K562 (cell line): ENCODE measurements at regions not wholly inside any gene's neighbourhood (a gene's known extent, or its start where the extent isn't known, plus 50 kb on each side); places are given as distances from the start of the nearest gene placed in this dataset.

Source experiments
- ATAC-seq: fragments of 200-7000 bp; cut with Tn5 transposase; 3 replicates; pipeline ENCODE4 v1.9.1; 2020; ENCODE audit warnings: moderate library complexity
- BruUV-seq: library from RNA; stranded (reverse); fragments of 400-500 nt; replicated peaks from 2 replicates; lab custom pipeline; 2021; lab: Mats Ljungman, UMichigan
- CTCF ChIA-PET: fragments of 300-600 bp; formaldehyde crosslinking; extraction: SDS; loops from one replicate; lab custom pipeline; 2021; ENCODE audit warnings: low intra/inter-chr PET ratio; lab: Yijun Ruan, JAX
- POLR2A ChIA-PET: fragments of 300-600, 350-650 bp; sonication (Branson Sonifier 250); formaldehyde crosslinking; extraction: SDS; loops from one replicate; lab custom pipeline; 2021; ENCODE audit warnings: antibody characterized with exemption, inconsistent platforms; lab: Yijun Ruan, JAX
- DNase-seq, 4 experiments: peaks; one replicate each; pipeline versions ENCODE4 v3.0.0 to v3.0.0-alpha.2; 2011 to 2018; ENCODE audit warnings: low spot score in 3 of 4, mixed read lengths in 3 of 4; ENCODE audit errors: extremely low read depth in 1 of 4
- FAIRE-seq: peaks from 2 replicates; lab custom pipeline; 2011; peaks lifted over from hg19 to GRCh38; lab: Jason Lieb, UNC
- H2AFZ ChIP-seq: 2 replicates; pipeline ENCODE4 v1.6.0; 2011; ENCODE audit warnings: low read depth, low read length, control low read depth, inconsistent platforms
- H3K27ac ChIP-seq: fragments of 200-600 bp; 3 replicates; pipeline ENCODE4 v1.8.0; 2011; ENCODE audit warnings: low read depth, mild to moderate bottlenecking, control low read depth, inconsistent platforms, low read length, moderate library complexity, mixed read lengths; ENCODE audit errors: extremely low read depth
- H3K27me3 ChIP-seq, 2 experiments: fragments of 300-600 bp in 1 of 2; 2 replicates in 1 of 2; 3 replicates in 1 of 2; pipeline versions ENCODE4 v1.6.0 to v1.8.0; 2011; ENCODE audit warnings: inconsistent platforms in 2 of 2, low read length in 2 of 2, mild to moderate bottlenecking in 1 of 2, mixed read lengths in 1 of 2, moderate library complexity in 1 of 2; ENCODE audit not compliant: control insufficient read depth in 2 of 2, insufficient read depth in 2 of 2
- H3K36me3 ChIP-seq: fragments of 300-600 bp; 3 replicates; pipeline ENCODE4 v1.8.0; 2011; ENCODE audit warnings: mild to moderate bottlenecking, low read length, inconsistent platforms; ENCODE audit not compliant: control insufficient read depth, insufficient read depth
- H3K4me1 ChIP-seq, 2 experiments: fragments of 200-600 bp in 1 of 2; replicated peaks in 1 of 2; 2 replicates in 1 of 2; 3 replicates in 1 of 2; pipeline versions ENCODE4 v1.5.1 to v1.8.0; 2011; ENCODE audit warnings: inconsistent platforms in 2 of 2, low read length in 2 of 2, mild to moderate bottlenecking in 1 of 2, mixed read lengths in 1 of 2, moderate library complexity in 1 of 2; ENCODE audit not compliant: control insufficient read depth in 2 of 2, insufficient read depth in 2 of 2
- H3K4me2 ChIP-seq: 2 replicates; pipeline ENCODE4 v1.6.1; 2011; ENCODE audit warnings: low read length, control low read depth, inconsistent platforms, mixed read lengths; ENCODE audit not compliant: insufficient read depth
- H3K4me3 ChIP-seq: fragments of 200-600 bp; sonication (generic), shearing (Covaris generic); 2 replicates; pipeline ENCODE4 v1.5.1; 2016; ENCODE audit warnings: control low read depth, inconsistent platforms
- H3K79me2 ChIP-seq: fragments of 200-600 bp; 3 replicates; pipeline ENCODE4 v1.8.0; 2011; ENCODE audit warnings: low read length, inconsistent platforms; ENCODE audit not compliant: control insufficient read depth, insufficient read depth
- H3K9ac ChIP-seq, 2 experiments: 2 replicates each; pipeline versions ENCODE4 v1.6.0 to v1.6.1; 2011; ENCODE audit warnings: low read depth in 2 of 2, low read length in 2 of 2, control low read depth in 1 of 2, inconsistent platforms in 1 of 2, mild to moderate bottlenecking in 1 of 2, mixed read lengths in 1 of 2; ENCODE audit not compliant: insufficient read depth in 1 of 2
- H3K9me1 ChIP-seq: one replicate; pipeline ENCODE4 v1.6.0; 2011; ENCODE audit warnings: inconsistent platforms, mild to moderate bottlenecking, low read length, moderate library complexity; ENCODE audit not compliant: control insufficient read depth, insufficient read depth
- H3K9me3 ChIP-seq: replicated peaks from 2 replicates; pipeline ENCODE4 v1.5.1; 2011; ENCODE audit warnings: low read depth, low read length, inconsistent platforms; ENCODE audit not compliant: control insufficient read depth, insufficient read depth
- H4K20me1 ChIP-seq: replicated peaks from 2 replicates; pipeline ENCODE4 v1.6.1; 2011; ENCODE audit warnings: low read length, inconsistent platforms, mixed read lengths; ENCODE audit not compliant: control insufficient read depth, insufficient read depth
- CAMTA2 ChIP-seq: fragments of 250-450 bp; sonication (Bioruptor Pico); conservative IDR thresholded peaks from 2 replicates; pipeline ENCODE4 v1.5.1; 2022
- MAFK ChIP-seq: IDR thresholded peaks from 2 replicates; pipeline ENCODE4 v1.6.1; 2011; ENCODE audit warnings: low read length, improper control_type of control experiment
- RBFOX2 ChIP-seq: fragments of 200-400 bp; formaldehyde crosslinking; IDR thresholded peaks from 2 replicates; pipeline ENCODE4 v1.6.1; 2017; ENCODE audit warnings: low read depth, mild to moderate bottlenecking, low read length, moderate library complexity
- ZNF280A ChIP-seq: fragments of 450-650 bp; IDR thresholded peaks from 2 replicates; pipeline ENCODE4 v1.6.1; 2018; ENCODE audit warnings: mild to moderate bottlenecking, low read depth; ENCODE audit not compliant: partially characterized antibody
- ZNF347 ChIP-seq: fragments of 450-650 bp; formaldehyde crosslinking; IDR thresholded peaks from 2 replicates; pipeline ENCODE4 v1.4.0; 2020; ENCODE audit warnings: low read depth, mild to moderate bottlenecking, moderate library complexity
- ZNF740 ChIP-seq, 3 experiments: fragments of 200-800 bp in 1 of 3; sonication (Bioruptor generic) in 1 of 3; sonication (generic) in 1 of 3; formaldehyde crosslinking in 1 of 3; IDR thresholded peaks; 2 replicates each; pipeline versions ENCODE4 v1.6.1 to v1.8.0; 2016 to 2022; ENCODE audit warnings: mild to moderate bottlenecking in 2 of 3, missing compliant biosample characterization in 2 of 3, missing genetic modification characterization in 2 of 3, missing genetic modification reagents in 1 of 3
- ZNF75A ChIP-seq: fragments of 450-650 bp; formaldehyde crosslinking; IDR thresholded peaks from 2 replicates; pipeline ENCODE4 v1.4.0; 2020; ENCODE audit warnings: mild to moderate bottlenecking
- in situ Hi-C: fragments of 300-500 bp; cut with MboI; formaldehyde crosslinking; loops from 4 replicates; pipeline ENCODE4 v1.15.0; 2018; ENCODE audit warnings: inconsistent platforms, mixed read lengths
- intact Hi-C: fragments of 100-400 bp; cut with micrococcal nuclease; formaldehyde crosslinking; loops from 2 replicates; pipeline ENCODE4 v1.14.2; 2022

- no peak overlapping the region for H3K4me3 ChIP-seq
- no peak overlapping the region for H2AFZ ChIP-seq
- H3K36me3 ChIP-seq = no peaks in the 10 kb centered on the region
- ATAC-seq = no peak
- H3K27ac ChIP-seq = no peak overlapping the region
- no peaks in the 10 kb centered on the region; a peak in 1 of 5 replicates for H3K4me1 ChIP-seq
- ChIA-PET CTCF (no interaction called here), POLR2A (interaction anchor here (0.6 kb wide), 1 partner anchor 708 kb away, joined by 3 read pairs; no protein-coding TSS in a partner anchor)
- no TSS peak for BruUV-seq
- H3K9me3 ChIP-seq = no peaks in the 10 kb centered on the region
- no peaks in the 10 kb centered on the region for H4K20me1 ChIP-seq
- H3K4me2 ChIP-seq = no peak overlapping the region
- H3K79me2 ChIP-seq = no peaks in the 10 kb centered on the region
- H3K9ac ChIP-seq = no peak overlapping the region
- no peak for FAIRE-seq
- in situ Hi-C loops (no loop called here), intact Hi-C loops (no loop called here)
- H3K27me3 ChIP-seq = peaks cover 2 to 5% of the 10 kb centered on the region in 2 experiments; a peak in 1 of 5 replicates
- DNase-seq = no peak
- no peak for TF ChIP-seq CAMTA2 (CRISPR knock-in tag)
- TF ChIP-seq ZNF75A (CRISPR knock-in tag) = no peak
- no peak for TF ChIP-seq ZNF347
- TF ChIP-seq MAFK = no peak
- no peak for TF ChIP-seq RBFOX2
- TF ChIP-seq ZNF280A = no peak
- TF ChIP-seq ZNF740 (CRISPR knock-in tag; IDR thresholded peaks at IDR 0.05) = no peak
- TF ChIP-seq ZNF740 (tag; IDR thresholded peaks at IDR 0.05) = no peak
- no peaks in the 10 kb centered on the region for H3K9me1 ChIP-seq
These were observed 224.6 kb upstream of the RPL34 start for GRCh38 chr4:108395786-108396185.
